DND-41 (cell line): ENCODE measurements at regions not wholly inside any gene's neighbourhood (a gene's known extent, or its start where the extent isn't known, plus 50 kb on each side); places are given as distances from the start of the nearest gene placed in this dataset.

Source experiments
- ATAC-seq: fragments of 200-7000 bp; cut with Tn5 transposase; 3 replicates; pipeline ENCODE4 v1.9.1; 2021; ENCODE audit warnings: low read depth; ENCODE audit not compliant: insufficient read depth
- DNase-seq: peaks from one replicate; pipeline ENCODE4 v3.0.0-alpha.2; 2020
- H2AFZ ChIP-seq: 2 replicates; pipeline ENCODE4 v1.6.0; 2012; ENCODE audit warnings: low read depth, low read length
- H3K27ac ChIP-seq: 2 replicates; pipeline ENCODE4 v1.5.1; 2012; ENCODE audit warnings: low read length, inconsistent platforms
- H3K27me3 ChIP-seq: fragments of 200-600 bp; sonication (generic); 2 replicates; pipeline ENCODE4 v1.6.0; 2012; ENCODE audit warnings: low read length, mild to moderate bottlenecking, inconsistent platforms; ENCODE audit not compliant: insufficient read depth, poor library complexity
- H3K36me3 ChIP-seq: 2 replicates; pipeline ENCODE4 v1.5.1; 2012; ENCODE audit warnings: low read length, inconsistent platforms; ENCODE audit not compliant: insufficient read depth
- H3K4me1 ChIP-seq: 2 replicates; pipeline ENCODE4 v1.5.1; 2012; ENCODE audit warnings: mild to moderate bottlenecking, low read length; ENCODE audit not compliant: insufficient read depth
- H3K4me2 ChIP-seq: 2 replicates; pipeline ENCODE4 v1.6.0; 2012; ENCODE audit warnings: mild to moderate bottlenecking, moderate library complexity, low read length, inconsistent platforms; ENCODE audit not compliant: insufficient read depth
- H3K4me3 ChIP-seq, 2 experiments: fragments of 200-600 bp in 1 of 2; shearing (Covaris generic) in 1 of 2; 2 replicates each; pipeline ENCODE4 v1.5.1; 2012 to 2016; ENCODE audit warnings: inconsistent platforms in 2 of 2, low read length in 2 of 2, mild to moderate bottlenecking in 2 of 2, low read depth in 1 of 2, moderate library complexity in 1 of 2
- H3K79me2 ChIP-seq: 2 replicates; pipeline ENCODE4 v1.6.0; 2012; ENCODE audit warnings: low read length, inconsistent platforms; ENCODE audit not compliant: insufficient read depth
- H3K9ac ChIP-seq: 2 replicates; pipeline ENCODE4 v1.6.0; 2012; ENCODE audit warnings: low read depth, mild to moderate bottlenecking, inconsistent platforms, low read length, moderate library complexity
- H3K9me3 ChIP-seq: 2 replicates; pipeline ENCODE4 v1.5.1; 2012; ENCODE audit warnings: low read length, moderate library complexity, mild to moderate bottlenecking, inconsistent platforms; ENCODE audit not compliant: insufficient read depth, severe bottlenecking
- H4K20me1 ChIP-seq: 2 replicates; pipeline ENCODE4 v1.6.0; 2012; ENCODE audit warnings: low read length; ENCODE audit not compliant: insufficient read depth
- CTCF ChIP-seq: IDR thresholded peaks from 2 replicates; pipeline ENCODE4 v1.5.1; 2012; ENCODE audit warnings: borderline replicate concordance, low read length, moderate library complexity, mild to moderate bottlenecking; ENCODE audit not compliant: poor library complexity, severe bottlenecking; ENCODE audit errors: extremely low read depth
- EZH2 ChIP-seq: IDR thresholded peaks from 3 replicates; pipeline ENCODE4 v1.6.1; 2012; ENCODE audit warnings: borderline replicate concordance, low read depth, mild to moderate bottlenecking, moderate library complexity, low read length, inconsistent platforms; ENCODE audit not compliant: severe bottlenecking

GRCh38 chr20:53738945-53739798 lies 145.5 kb upstream of the ZNF217 start:
- H3K36me3 ChIP-seq, result no peaks in the 10 kb centered on the region
- no peak overlapping the region for H3K4me2 ChIP-seq
- ATAC-seq (no peak), DNase-seq (no peak)
- H4K20me1 ChIP-seq, result no peaks in the 10 kb centered on the region
- H3K4me1 ChIP-seq, result peaks cover 9% of the 10 kb centered on the region
- H3K9ac ChIP-seq, result no peak overlapping the region
- no peaks in the 10 kb centered on the region for H3K9me3 ChIP-seq
- no peak overlapping the region for H2AFZ ChIP-seq
- no peaks in the 10 kb centered on the region for H3K79me2 ChIP-seq
- no peak for TF ChIP-seq CTCF
- TF ChIP-seq EZH2, result no peak
- H3K27ac ChIP-seq, result no peak overlapping the region
- no peak overlapping the region for H3K4me3 ChIP-seq
- no peaks in the 10 kb centered on the region for H3K27me3 ChIP-seq

GRCh38 chr20:53738039-53738944 lies 144.7 kb upstream of the ZNF217 start:
- H3K27me3 ChIP-seq, result no peaks in the 10 kb centered on the region
- H3K4me3 ChIP-seq, result no peak overlapping the region
- H3K9me3 ChIP-seq, result no peaks in the 10 kb centered on the region
- TF ChIP-seq EZH2 (no peak), CTCF (no peak)
- no peaks in the 10 kb centered on the region for H3K79me2 ChIP-seq
- H3K27ac ChIP-seq, result no peak overlapping the region
- no peak for ATAC-seq
- H3K9ac ChIP-seq, result no peak overlapping the region
- no peaks in the 10 kb centered on the region for H3K36me3 ChIP-seq
- no peak overlapping the region for H3K4me2 ChIP-seq
- no peaks in the 10 kb centered on the region for H4K20me1 ChIP-seq
- H3K4me1 ChIP-seq, result peaks cover 9% of the 10 kb centered on the region
- H2AFZ ChIP-seq, result no peak overlapping the region
- DNase-seq, result no peak

GRCh38 chr20:53737396-53738038 lies 143.9 kb upstream of the ZNF217 start:
- H3K4me3 ChIP-seq, result no peak overlapping the region
- H3K27ac ChIP-seq, result no peak overlapping the region
- no peak overlapping the region for H2AFZ ChIP-seq
- DNase-seq (no peak), ATAC-seq (no peak)
- no peaks in the 10 kb centered on the region for H3K79me2 ChIP-seq
- H3K36me3 ChIP-seq, result no peaks in the 10 kb centered on the region
- peaks cover 9% of the 10 kb centered on the region for H3K4me1 ChIP-seq
- TF ChIP-seq CTCF, result no peak
- no peak for TF ChIP-seq EZH2
- H3K27me3 ChIP-seq, result no peaks in the 10 kb centered on the region
- no peak overlapping the region for H3K9ac ChIP-seq
- H4K20me1 ChIP-seq, result no peaks in the 10 kb centered on the region
- no peaks in the 10 kb centered on the region for H3K9me3 ChIP-seq
- no peak overlapping the region for H3K4me2 ChIP-seq
